GM19452 (cell line): ENCODE measurements at regions not wholly inside any gene's neighbourhood (a gene's known extent, or its start where the extent isn't known, plus 50 kb on each side); places are given as distances from the start of the nearest gene placed in this dataset.

Experiments used
- ATAC-seq: cut with Tn5 transposase; IDR thresholded peaks from one replicate; pipeline ENCODE4 v1.9.1; 2021; ENCODE audit not compliant: unreplicated experiment

GRCh38 chr4:149135062-149135461, 680.6 kb downstream of the IQCM start:
- no peak for ATAC-seq

- ATAC-seq: no peak
Measured at GRCh38 chr4:149121023-149121404, 678.8 kb upstream of the NR3C2 start.

GRCh38 chr4:149120331-149121022, 678.3 kb upstream of the NR3C2 start:
- ATAC-seq: no peak

- ATAC-seq: no peak
Measured at GRCh38 chr4:149116806-149117205, 674.6 kb upstream of the NR3C2 start.

GRCh38 chr4:149113804-149114430, 671.7 kb upstream of the NR3C2 start:
- ATAC-seq: no peak

- ATAC-seq: no peak
Measured at GRCh38 chr4:149112109-149112508, 669.9 kb upstream of the NR3C2 start.

GRCh38 chr4:149110481-149110880, 668.3 kb upstream of the NR3C2 start:
- ATAC-seq: no peak

- no peak for ATAC-seq
Measured at GRCh38 chr4:149108626-149109025, 666.4 kb upstream of the NR3C2 start.

- ATAC-seq: no peak
Measured at GRCh38 chr4:149102765-149103164, 660.6 kb upstream of the NR3C2 start.

- ATAC-seq: no peak
Measured at GRCh38 chr4:149101649-149102048, 659.4 kb upstream of the NR3C2 start.

GRCh38 chr4:149095811-149096210, 653.6 kb upstream of the NR3C2 start:
- ATAC-seq: no peak

- ATAC-seq: no peak
Measured at GRCh38 chr4:149095001-149095400, 652.8 kb upstream of the NR3C2 start.

GRCh38 chr4:149084144-149084543, 641.9 kb upstream of the NR3C2 start:
- no peak for ATAC-seq

GRCh38 chr4:149077181-149077580, 635.0 kb upstream of the NR3C2 start:
- no peak for ATAC-seq

- no peak for ATAC-seq
Measured at GRCh38 chr4:149076401-149076800, 634.2 kb upstream of the NR3C2 start.

GRCh38 chr4:149072384-149072783, 630.2 kb upstream of the NR3C2 start:
- no peak for ATAC-seq

- ATAC-seq: no peak
Measured at GRCh38 chr4:149065753-149066152, 623.5 kb upstream of the NR3C2 start.

- no peak for ATAC-seq
Measured at GRCh38 chr4:149062997-149063396, 620.8 kb upstream of the NR3C2 start.

GRCh38 chr4:149057594-149057993, 615.4 kb upstream of the NR3C2 start:
- ATAC-seq: no peak

- no peak for ATAC-seq
Measured at GRCh38 chr4:149056615-149057014, 614.4 kb upstream of the NR3C2 start.

- no peak for ATAC-seq
Measured at GRCh38 chr4:149055624-149056023, 613.4 kb upstream of the NR3C2 start.

- no peak for ATAC-seq
Measured at GRCh38 chr4:149050840-149051239, 608.6 kb upstream of the NR3C2 start.
